IMR-90 (cell line): ENCODE measurements at regions not wholly inside any gene's neighbourhood (a gene's known extent, or its start where the extent isn't known, plus 50 kb on each side); places are given as distances from the start of the nearest gene placed in this dataset.

Experiments
- ATAC-seq: fragments of 200-7000 bp; cut with Tn5 transposase; 2 replicates; pipeline ENCODE4 v1.9.1; 2020; ENCODE audit warnings: low read depth, mild to moderate bottlenecking, moderate library complexity
- BruUV-seq: library from RNA; stranded (reverse); fragments of 400-500 nt; replicated peaks from 2 replicates; lab custom pipeline; 2021; lab: Mats Ljungman, UMichigan
- CTCF ChIA-PET: fragments of 300-600 bp; formaldehyde crosslinking; extraction: SDS; loops from one replicate; lab custom pipeline; 2021; ENCODE audit warnings: antibody characterized with exemption; lab: Yijun Ruan, JAX
- POLR2A ChIA-PET: fragments of 300-600 bp; sonication (Branson Sonifier 250); formaldehyde crosslinking; loops from one replicate; lab custom pipeline; 2022; ENCODE audit warnings: antibody characterized with exemption; ENCODE audit not compliant: unreplicated experiment; lab: Charles Lee
- DNase-seq: peaks from one replicate; pipeline ENCODE4 v3.0.0; 2013
- H2AFZ ChIP-seq: replicated peaks from 2 replicates; pipeline ENCODE3; 2013; ENCODE audit warnings: low read length, mild to moderate bottlenecking; ENCODE audit not compliant: poor library complexity
- H2AK5ac ChIP-seq: 2 replicates; pipeline ENCODE4 v1.6.1; 2013; ENCODE audit warnings: low read depth, low read length, inconsistent platforms
- H2AK9ac ChIP-seq: replicated peaks from 2 replicates; pipeline ENCODE3; 2013; ENCODE audit warnings: mild to moderate bottlenecking, low read depth, low read length, moderate library complexity; ENCODE audit not compliant: poor library complexity
- H2BK120ac ChIP-seq: 2 replicates; pipeline ENCODE4 v1.6.1; 2013; ENCODE audit warnings: low read depth, low read length, inconsistent platforms
- H2BK15ac ChIP-seq: 3 replicates; pipeline ENCODE4 v1.6.1; 2013; ENCODE audit warnings: low read depth, low read length, inconsistent platforms
- H2BK20ac ChIP-seq: 2 replicates; pipeline ENCODE4 v1.6.1; 2013; ENCODE audit warnings: low read depth, mild to moderate bottlenecking, inconsistent platforms, low read length, moderate library complexity
- H2BK5ac ChIP-seq: 2 replicates; pipeline ENCODE4 v1.6.1; 2013; ENCODE audit warnings: mild to moderate bottlenecking, low read depth, low read length, inconsistent platforms; ENCODE audit not compliant: poor library complexity, severe bottlenecking
- H3K14ac ChIP-seq: replicated peaks from 2 replicates; pipeline ENCODE4 v1.6.1; 2013; ENCODE audit warnings: low read depth, low read length, inconsistent platforms
- H3K18ac ChIP-seq: 2 replicates; pipeline ENCODE4 v1.6.1; 2013; ENCODE audit warnings: low read depth, low read length, control low read depth
- H3K23ac ChIP-seq: 2 replicates; pipeline ENCODE4 v1.6.1; 2013; ENCODE audit warnings: low read depth, low read length, inconsistent platforms
- H3K27ac ChIP-seq: 2 replicates; pipeline ENCODE4 v1.5.1; 2013; ENCODE audit warnings: mild to moderate bottlenecking, control low read depth, low read length; ENCODE audit not compliant: insufficient read depth
- H3K27me3 ChIP-seq: 2 replicates; pipeline ENCODE4 v1.6.1; 2013; ENCODE audit warnings: low read length; ENCODE audit not compliant: control insufficient read depth, insufficient read depth
- H3K36me3 ChIP-seq: 2 replicates; pipeline ENCODE4 v1.6.1; 2013; ENCODE audit warnings: low read length, mixed read lengths; ENCODE audit not compliant: control insufficient read depth, insufficient read depth
- H3K4ac ChIP-seq: 2 replicates; pipeline ENCODE4 v1.6.1; 2013; ENCODE audit warnings: low read depth, low read length, inconsistent platforms
- H3K4me1 ChIP-seq: 2 replicates; pipeline ENCODE4 v1.6.1; 2013; ENCODE audit warnings: low read length, mixed read lengths; ENCODE audit not compliant: control insufficient read depth, insufficient read depth
- H3K4me2 ChIP-seq: 2 replicates; pipeline ENCODE4 v1.6.1; 2013; ENCODE audit warnings: low read depth, mild to moderate bottlenecking, control low read depth, low read length, moderate library complexity
- H3K4me3 ChIP-seq: 2 replicates; pipeline ENCODE4 v1.5.1; 2013; ENCODE audit warnings: low read depth, mild to moderate bottlenecking, control low read depth, low read length, moderate library complexity; ENCODE audit not compliant: insufficient read depth
- H3K56ac ChIP-seq: 2 replicates; pipeline ENCODE4 v1.6.1; 2013; ENCODE audit warnings: low read length, inconsistent platforms; ENCODE audit not compliant: insufficient read depth; ENCODE audit errors: extremely low read depth
- H3K79me1 ChIP-seq, 2 experiments: 2 replicates each; pipeline ENCODE4 v1.6.1; 2013; ENCODE audit warnings: low read length in 2 of 2, inconsistent platforms in 1 of 2, low read depth in 1 of 2
- H3K9ac ChIP-seq: 2 replicates; pipeline ENCODE4 v1.6.1; 2013; ENCODE audit warnings: low read depth, low read length, control low read depth
- H3K9me1 ChIP-seq: 2 replicates; pipeline ENCODE4 v1.6.1; 2013; ENCODE audit warnings: low read length, inconsistent platforms; ENCODE audit not compliant: insufficient read depth
- H3K9me3 ChIP-seq: 2 replicates; pipeline ENCODE4 v1.6.1; 2013; ENCODE audit warnings: low read length; ENCODE audit not compliant: control insufficient read depth, insufficient read depth
- H4K20me1 ChIP-seq: 2 replicates; pipeline ENCODE4 v1.6.1; 2013; ENCODE audit warnings: low read length, inconsistent platforms; ENCODE audit not compliant: insufficient read depth
- H4K5ac ChIP-seq: 2 replicates; pipeline ENCODE4 v1.6.1; 2013; ENCODE audit warnings: mild to moderate bottlenecking, low read depth, low read length, control low read depth
- H4K8ac ChIP-seq, 2 experiments: 2 replicates each; pipeline ENCODE4 v1.6.1; 2013; ENCODE audit warnings: low read depth in 2 of 2, low read length in 2 of 2, control low read depth in 1 of 2, inconsistent platforms in 1 of 2
- H4K91ac ChIP-seq: 2 replicates; pipeline ENCODE4 v1.6.1; 2013; ENCODE audit warnings: low read depth, low read length, inconsistent platforms; ENCODE audit not compliant: insufficient read depth
- BHLHE40 ChIP-seq: fragments of 150-350 bp; IDR thresholded peaks from 2 replicates; pipeline ENCODE4 v1.6.1; 2016; ENCODE audit warnings: mild to moderate bottlenecking, low read depth, low read length
- CEBPB ChIP-seq: IDR thresholded peaks from 2 replicates; pipeline ENCODE4 v1.6.1; 2012; ENCODE audit warnings: low read depth, low read length, improper control_type of control experiment
- CTCF ChIP-seq: conservative IDR thresholded peaks from 2 replicates; pipeline ENCODE4 v1.5.1; 2012; ENCODE audit warnings: mild to moderate bottlenecking, low read depth, low read length, improper control_type of control experiment
- FOS ChIP-seq: fragments of 150-350 bp; IDR thresholded peaks from 2 replicates; pipeline ENCODE4 v1.6.1; 2016; ENCODE audit warnings: low read depth, low read length
- MAFK ChIP-seq: IDR thresholded peaks from 2 replicates; pipeline ENCODE4 v1.6.1; 2012; ENCODE audit warnings: low read depth, low read length, improper control_type of control experiment
- MAZ ChIP-seq: IDR thresholded peaks from 2 replicates; pipeline ENCODE4 v1.6.1; 2012; ENCODE audit warnings: low read depth, mild to moderate bottlenecking, low read length, improper control_type of control experiment, moderate library complexity, borderline replicate concordance
- MXI1 ChIP-seq: IDR thresholded peaks from 2 replicates; pipeline ENCODE4 v1.6.1; 2012; ENCODE audit warnings: low read depth, mild to moderate bottlenecking, low read length, moderate library complexity, borderline replicate concordance
- NFE2L2 ChIP-seq: fragments of 150-350 bp; IDR thresholded peaks from 2 replicates; pipeline ENCODE4 v1.6.1; 2016; ENCODE audit warnings: low read depth, mild to moderate bottlenecking, low read length
- POLR2A ChIP-seq: IDR thresholded peaks from 2 replicates; pipeline ENCODE4 v1.6.1; 2012; ENCODE audit warnings: mild to moderate bottlenecking, low read depth, low read length
- RAD21 ChIP-seq: IDR thresholded peaks from 2 replicates; pipeline ENCODE4 v1.6.1; 2012; ENCODE audit warnings: low read length, improper control_type of control experiment
- RFX5 ChIP-seq: IDR thresholded peaks from 2 replicates; pipeline ENCODE4 v1.8.0; 2012; ENCODE audit warnings: low read depth, mild to moderate bottlenecking, low read length, moderate library complexity
- SMC3 ChIP-seq: fragments of 150-350 bp; IDR thresholded peaks from 2 replicates; pipeline ENCODE4 v1.6.1; 2016; ENCODE audit warnings: low read depth, mild to moderate bottlenecking, antibody characterized with exemption, low read length, moderate library complexity
- USF2 ChIP-seq: fragments of 150-350 bp; IDR thresholded peaks from 2 replicates; pipeline ENCODE4 v1.6.1; 2017; ENCODE audit warnings: mild to moderate bottlenecking, antibody characterized with exemption, low read length, low read depth
- WGBS, 2 experiments: methylation state at CpG; one replicate each; pipeline versions ENCODE4 v1.1.5 to v1.1.7; 2013; ENCODE audit warnings: missing lambda C conversion rate in 2 of 2; ENCODE audit not compliant: insufficient read length in 1 of 2; ENCODE audit errors: extremely low coverage in 2 of 2; 5-methylcytosine and 5-hydroxymethylcytosine counted together
- dilution Hi-C: fragments of 300-500 bp; cut with HindIII; formaldehyde crosslinking; loops from one replicate; pipeline ENCODE4 v1.14.3; 2018; ENCODE audit warnings: low sequenced_read_pairs; ENCODE audit not compliant: unreplicated experiment
- in situ Hi-C: fragments of 300-500 bp; cut with MboI; formaldehyde crosslinking; loops from 3 replicates; pipeline ENCODE4 v1.14.3; 2019; ENCODE audit warnings: low sequenced_read_pairs, inconsistent platforms, mixed read lengths
- intact Hi-C: fragments of 100-400 bp; cut with micrococcal nuclease; formaldehyde crosslinking; loops from 2 replicates; pipeline ENCODE4 v1.10.0; 2022

GRCh38 chr6:12613811-12614210 is 102.8 kb upstream of the PHACTR1 start:
- dilution Hi-C loops (no loop called here), in situ Hi-C loops (no loop called here), intact Hi-C loops (no loop called here)
- Histone ChIP-seq H3K18ac (no peak overlapping the region), H4K20me1 (no peaks in the 10 kb centered on the region), H4K5ac (no peak overlapping the region), H2BK120ac (no peak overlapping the region), H3K14ac (no peak overlapping the region), H3K23ac (no peak overlapping the region), H4K8ac (no peak overlapping the region), H2BK5ac (no peak overlapping the region), H3K9me1 (no peaks in the 10 kb centered on the region), H2AK9ac (no peak overlapping the region), H3K79me1 (no peaks in the 10 kb centered on the region), H3K4me3 (no peak overlapping the region), H2BK15ac (no peak overlapping the region), H4K91ac (no peak overlapping the region), H2AFZ (no peak overlapping the region), H2AK5ac (no peak overlapping the region), H3K9ac (no peak overlapping the region), H3K4me2 (no peak overlapping the region), H3K4me1 (peaks cover 3% of the 10 kb centered on the region; the same call in 1 of the 2 replicates), H3K4ac (no peak overlapping the region), H3K27me3 (peaks cover 4% of the 10 kb centered on the region; the same call in 1 of the 2 replicates), H3K36me3 (no peaks in the 10 kb centered on the region), H3K56ac (no peak overlapping the region), H2BK20ac (no peak overlapping the region), H3K27ac (no peak overlapping the region), H3K9me3 (no peaks in the 10 kb centered on the region)
- WGBS, 2 experiments = no CpG with 5 or more reads among the region's 8 CpGs
- TF ChIP-seq RFX5 = no peak
- TF ChIP-seq MAZ = no peak
- TF ChIP-seq RAD21 = no peak
- no peak for TF ChIP-seq SMC3
- TF ChIP-seq CEBPB = no peak
- TF ChIP-seq MAFK = no peak
- TF ChIP-seq USF2 = no peak
- no peak for TF ChIP-seq FOS
- TF ChIP-seq CTCF = no peak
- TF ChIP-seq MXI1 = no peak
- no peak for TF ChIP-seq NFE2L2
- TF ChIP-seq POLR2A = no peak
- TF ChIP-seq BHLHE40 = no peak
- POLR2A ChIA-PET = no interaction called here
- CTCF ChIA-PET = no interaction called here
- ATAC-seq = no peak
- no peak for DNase-seq
- no TSS peak for BruUV-seq
